DMS53 treated with DMSO at 0.1 percent for 48 hours (cell line): ENCODE measurements at regions not wholly inside any gene's neighbourhood (a gene's known extent, or its start where the extent isn't known, plus 50 kb on each side); places are given as distances from the start of the nearest gene placed in this dataset.

Experiments used
- DNase-seq: peaks from one replicate; lab custom pipeline; 2025; ENCODE audit not compliant: unreplicated experiment; lab: John Stamatoyannopoulos, UW

DNA sequence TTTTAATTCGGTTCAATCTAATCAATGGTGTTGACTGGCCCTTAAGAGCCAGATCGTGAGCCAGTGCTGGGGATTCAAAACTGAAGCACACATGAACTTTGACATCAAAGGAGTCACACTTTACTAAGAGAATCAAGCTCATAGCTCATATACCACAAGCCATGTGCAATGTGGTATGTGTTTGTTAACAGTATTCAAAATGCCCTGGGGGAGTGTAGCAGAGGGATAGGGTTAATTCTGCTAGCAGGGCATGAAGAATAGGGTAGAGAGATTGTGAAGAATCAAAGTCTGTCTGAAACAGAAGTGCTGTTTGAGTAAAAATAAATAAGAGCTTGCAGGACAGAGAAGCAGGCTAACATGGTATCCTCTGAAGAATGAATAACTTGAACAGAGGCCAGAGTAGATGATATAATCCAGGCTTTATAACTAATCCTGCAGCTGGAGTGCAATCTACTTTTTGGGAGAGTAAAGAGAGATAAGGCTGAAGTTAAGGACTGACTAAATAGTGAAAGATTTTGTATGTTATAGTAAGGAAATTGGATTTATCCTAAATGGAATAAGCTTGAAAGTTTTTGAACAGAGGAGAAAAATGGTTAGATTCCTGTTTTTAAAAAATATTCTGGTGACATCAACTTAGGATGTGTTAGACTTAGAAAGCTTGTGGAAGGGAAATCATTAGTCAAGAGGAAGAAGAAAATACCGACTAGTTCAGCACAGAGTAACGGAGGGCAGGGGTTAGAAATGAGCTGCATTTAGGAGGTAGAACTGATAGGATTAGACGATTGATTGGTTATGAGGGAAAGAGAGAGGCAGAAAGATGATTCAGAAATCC lies 292.0 kb downstream of the NFKBIZ start:
- DNase-seq = no peak

DNA sequence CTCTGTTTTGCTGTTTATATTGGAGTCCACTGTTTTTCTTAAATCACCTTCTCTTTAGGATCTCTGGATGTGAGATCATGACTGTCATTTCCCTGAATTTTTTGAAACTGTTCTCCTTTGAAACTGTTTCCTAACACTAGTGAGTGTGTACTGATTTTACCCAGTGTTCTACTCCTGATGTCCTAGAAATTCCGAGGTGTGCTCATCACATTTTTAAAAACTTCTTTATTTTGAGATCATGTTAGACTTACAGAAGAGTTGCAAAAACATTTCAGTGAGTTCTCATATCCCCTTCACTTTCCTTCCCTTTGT lies 292.6 kb downstream of the NFKBIZ start:
- no peak for DNase-seq

DNA sequence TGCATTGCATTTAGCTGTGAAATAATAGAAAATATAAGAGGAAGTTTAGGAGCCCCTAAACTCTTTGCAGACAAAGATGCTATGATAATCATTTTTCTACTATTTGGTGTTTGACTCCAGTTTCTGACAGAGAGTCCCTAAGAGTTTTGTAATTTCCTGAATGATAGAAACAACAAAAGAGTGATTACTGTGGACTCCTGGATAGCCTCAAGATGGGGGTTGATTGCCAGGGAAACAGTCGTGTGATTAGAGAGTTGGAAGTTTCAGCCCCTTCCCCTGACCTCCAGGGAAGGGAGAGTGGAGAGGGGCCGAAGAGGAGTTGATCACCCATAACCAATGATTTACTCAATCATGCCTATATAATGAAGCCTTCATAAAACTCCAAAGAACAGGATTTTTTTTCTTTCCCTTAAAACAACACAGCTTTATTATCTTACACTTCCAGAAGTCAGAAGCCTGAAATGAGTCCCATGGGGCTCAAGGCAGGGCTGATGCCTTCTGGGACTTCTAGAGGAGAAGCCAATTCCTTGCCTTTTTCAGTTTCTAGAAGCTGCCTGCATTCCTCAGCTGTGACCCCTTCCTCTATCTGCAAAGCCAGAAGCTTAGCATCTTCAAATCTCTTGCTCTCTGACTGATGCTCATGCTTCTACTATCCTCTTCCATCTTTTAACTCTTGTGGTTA lies 292.3 kb upstream of the ZPLD1 start:
- no peak for DNase-seq

DNA sequence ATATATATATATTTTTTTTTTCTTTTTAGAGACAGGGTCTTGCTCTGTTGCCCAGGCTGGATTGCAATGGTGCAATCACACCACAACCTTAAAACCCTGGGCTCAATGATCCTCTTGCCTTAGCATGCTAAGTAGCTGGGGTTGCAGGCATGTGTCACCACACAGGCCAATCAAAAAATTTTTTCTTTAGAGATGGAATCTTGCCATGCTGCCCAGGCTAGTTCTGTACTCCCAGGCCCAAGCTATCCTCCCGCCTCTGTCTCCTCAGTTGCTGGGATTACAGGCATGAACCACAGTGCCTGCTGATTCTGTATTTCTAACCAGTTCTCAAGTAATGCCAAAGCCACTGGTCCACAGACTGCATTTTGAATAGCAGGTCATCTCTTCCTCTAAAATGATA lies 291.3 kb upstream of the ZPLD1 start:
- DNase-seq = no peak

DNA sequence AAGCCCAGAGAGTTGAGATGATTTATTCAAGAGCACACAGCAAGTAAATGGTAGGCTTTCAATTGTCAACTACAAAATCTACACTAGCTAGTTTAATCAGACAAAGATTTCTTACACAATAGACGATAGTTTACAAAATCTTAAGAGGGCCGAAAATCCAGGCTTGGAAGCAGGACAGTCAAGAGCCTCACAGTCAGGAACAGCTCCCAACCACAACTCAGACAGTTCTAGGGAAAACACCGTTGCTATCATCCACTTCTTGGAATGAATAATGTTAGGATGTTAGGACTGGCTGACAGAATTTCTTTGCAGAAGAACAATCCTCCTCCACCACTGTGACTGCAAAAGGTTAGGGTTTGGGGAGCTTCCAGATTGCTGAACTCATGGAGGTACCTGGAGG lies 290.8 kb upstream of the ZPLD1 start:
- DNase-seq = no peak

DNA sequence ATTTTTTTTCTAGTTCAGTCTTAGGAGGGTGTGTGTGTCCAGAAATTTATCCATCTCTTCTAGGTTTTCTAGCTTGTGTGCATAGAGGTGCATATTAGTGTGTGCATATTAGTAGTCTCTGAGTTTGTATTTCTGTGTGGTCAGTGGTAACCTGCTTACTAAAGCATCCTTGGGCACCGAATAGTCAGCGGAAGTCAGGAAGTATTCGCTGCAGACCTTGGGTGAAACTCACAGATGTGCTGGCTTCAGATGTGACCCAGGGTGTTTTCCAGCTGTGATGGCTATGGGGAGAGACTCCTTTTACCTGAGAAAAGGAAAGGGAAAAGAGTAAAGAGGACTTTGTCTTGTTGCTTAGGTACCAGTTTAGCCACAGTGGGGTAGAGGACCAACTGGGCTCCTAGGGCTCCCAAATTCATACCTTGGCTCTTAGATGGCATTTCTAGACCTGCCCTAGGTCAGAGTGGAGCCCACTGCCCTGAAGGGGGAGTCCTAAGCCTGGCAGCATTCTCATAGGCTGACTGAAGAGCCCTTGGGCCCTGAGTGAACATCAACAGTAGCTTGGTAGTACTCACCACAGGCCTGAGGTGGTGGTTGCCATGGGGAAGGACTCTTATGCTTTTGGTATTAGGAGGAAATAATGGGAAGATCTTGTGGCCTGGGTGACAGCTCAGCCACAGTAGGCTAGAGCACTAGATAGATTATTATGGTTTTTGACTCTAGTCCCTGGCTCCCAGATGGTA lies 286.0 kb upstream of the ZPLD1 start:
- DNase-seq = no peak

DNA sequence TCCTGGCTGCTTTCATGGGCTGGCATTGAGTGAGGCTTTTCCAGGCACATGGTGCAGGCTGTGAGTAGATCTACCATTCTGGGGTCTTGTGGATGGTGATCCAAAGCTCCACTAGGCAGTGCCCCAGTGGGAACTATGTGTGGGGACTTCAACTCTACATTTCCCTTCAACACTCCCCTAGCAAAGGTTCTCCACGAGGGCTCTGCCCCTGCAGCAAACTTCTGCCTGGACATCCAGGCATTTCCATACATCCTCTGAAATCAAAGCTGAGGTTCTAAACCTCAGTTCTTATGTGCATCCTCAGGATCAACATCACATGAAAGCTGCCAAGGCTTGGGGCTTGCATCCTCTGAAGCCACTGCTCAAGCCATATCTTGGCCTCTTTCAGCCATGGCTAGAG lies 282.9 kb upstream of the ZPLD1 start:
- no peak for DNase-seq

DNA sequence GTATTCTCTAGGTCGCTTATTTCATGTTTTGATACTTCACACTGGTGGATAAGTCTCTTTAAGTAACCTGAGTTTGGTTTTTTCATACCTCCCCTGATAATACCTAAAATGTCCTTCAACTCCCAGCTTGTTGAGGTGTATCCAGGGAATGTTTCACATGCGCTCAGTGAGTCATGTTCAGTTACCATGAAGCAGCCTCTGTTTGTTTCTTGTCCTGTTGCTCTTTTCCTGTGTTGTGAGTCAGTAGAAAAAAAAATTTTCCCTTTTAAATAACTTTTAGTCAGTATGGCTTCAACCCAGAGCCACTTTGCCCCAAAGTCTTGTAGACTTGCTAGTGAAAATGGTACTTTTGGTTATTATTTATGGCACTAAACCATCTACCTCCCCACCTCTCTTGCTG lies 278.4 kb upstream of the ZPLD1 start:
- peak; percentile 37 for DNase-seq

DNA sequence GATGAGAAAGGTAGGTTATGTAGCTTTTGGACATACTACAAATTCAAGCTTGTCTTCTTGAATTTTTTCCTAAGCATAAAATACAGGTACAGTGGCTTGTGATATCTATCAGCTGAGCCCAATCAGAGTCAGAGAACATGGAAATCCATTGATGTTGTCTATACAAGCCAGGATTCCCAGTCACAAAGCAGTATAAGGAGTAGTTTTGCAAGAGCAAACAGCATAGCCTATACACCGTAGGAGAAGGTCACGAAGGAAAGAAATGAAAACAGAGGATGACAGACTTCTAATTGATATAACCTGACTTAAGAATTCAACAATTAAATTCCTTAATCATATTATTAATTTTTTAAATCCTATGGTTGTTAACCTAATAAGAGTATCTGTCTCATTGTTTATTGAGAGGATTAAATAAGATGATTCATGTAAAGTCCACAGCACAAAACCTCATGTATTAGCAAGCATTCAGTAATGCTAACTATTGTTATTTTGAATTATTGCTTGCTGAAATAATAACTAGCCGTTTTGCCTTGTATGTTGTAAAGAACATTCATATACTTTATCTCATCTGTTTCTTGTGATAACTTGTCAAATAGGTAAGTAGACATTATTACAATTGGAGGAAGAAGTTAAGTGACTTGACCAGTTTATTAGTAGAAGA lies 276.6 kb upstream of the ZPLD1 start:
- DNase-seq = no peak

DNA sequence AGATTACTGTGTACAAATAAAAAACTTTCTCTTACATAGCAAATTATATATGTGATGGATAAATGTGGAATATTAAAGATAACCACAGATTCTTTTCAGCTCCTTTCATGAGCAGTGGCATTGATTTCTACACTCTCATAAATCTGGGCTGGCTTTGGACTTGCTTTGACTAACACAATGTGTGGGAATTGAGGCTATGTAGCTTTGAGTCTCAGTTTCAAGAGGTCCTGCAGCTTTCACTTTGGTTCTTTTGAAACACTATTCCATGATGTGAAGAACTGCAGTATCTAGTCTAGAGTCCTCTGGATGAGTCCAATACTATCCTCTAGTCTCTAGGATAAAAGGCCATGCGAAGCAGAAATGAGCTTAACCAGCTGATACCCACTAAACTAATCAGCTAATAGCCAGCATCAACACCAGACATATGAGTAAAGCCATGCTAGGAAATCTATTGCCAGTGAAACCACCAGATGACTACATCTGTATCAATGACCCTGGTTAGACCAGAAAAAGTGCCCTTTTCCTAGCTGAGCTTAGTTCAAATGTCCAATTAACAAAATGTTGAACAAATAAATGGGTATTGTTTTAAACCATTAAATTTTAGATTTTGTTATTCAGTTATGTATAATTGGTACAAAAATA lies 274.9 kb upstream of the ZPLD1 start:
- DNase-seq = no peak

DNA sequence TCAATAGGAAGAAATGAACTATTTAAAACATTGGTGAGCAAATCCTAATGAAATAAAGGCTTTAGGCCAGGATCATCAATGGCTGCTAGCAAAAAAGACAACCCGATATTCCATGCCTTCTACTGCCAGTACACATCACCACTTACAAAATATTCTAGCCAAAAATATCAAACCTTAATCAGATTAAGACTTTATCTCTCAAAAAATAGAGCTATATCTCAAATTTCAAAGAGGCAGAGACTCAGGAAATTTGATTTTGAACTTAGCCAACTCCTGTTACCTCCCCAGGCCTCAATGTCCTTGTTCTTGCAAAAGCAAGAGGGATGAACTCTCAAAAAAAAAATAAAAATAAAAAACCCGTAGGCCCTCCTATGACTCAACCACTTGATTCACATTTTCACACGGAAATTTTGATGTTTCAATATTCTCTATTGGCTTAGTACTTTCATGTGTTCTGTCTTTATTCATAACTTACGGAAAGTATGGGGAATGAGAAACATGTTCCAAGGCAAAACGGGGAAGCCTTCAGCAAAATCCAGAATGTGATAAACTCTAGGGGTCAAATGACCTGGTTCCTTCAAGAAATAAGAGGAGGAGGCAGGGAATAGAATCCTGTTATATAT lies 273.3 kb upstream of the ZPLD1 start:
- DNase-seq = no peak

DNA sequence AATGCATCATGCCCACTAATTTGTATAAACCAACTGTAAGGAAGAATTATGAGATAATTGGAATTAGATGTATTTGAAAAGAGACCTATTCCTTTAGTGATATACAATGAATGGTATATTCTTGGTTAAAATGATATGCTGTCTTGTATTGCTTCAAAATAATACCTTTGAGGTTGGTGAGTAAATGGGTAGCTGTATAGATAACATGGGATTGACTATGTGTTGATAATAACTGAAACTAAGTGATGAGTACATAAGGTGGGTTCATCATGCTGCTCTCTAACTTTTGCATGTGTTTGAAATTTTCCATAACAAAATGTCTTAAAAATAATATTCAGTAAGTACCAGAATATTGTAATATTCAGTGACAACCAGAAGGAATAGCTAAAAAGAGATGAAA lies 272.6 kb upstream of the ZPLD1 start:
- no peak for DNase-seq

DNA sequence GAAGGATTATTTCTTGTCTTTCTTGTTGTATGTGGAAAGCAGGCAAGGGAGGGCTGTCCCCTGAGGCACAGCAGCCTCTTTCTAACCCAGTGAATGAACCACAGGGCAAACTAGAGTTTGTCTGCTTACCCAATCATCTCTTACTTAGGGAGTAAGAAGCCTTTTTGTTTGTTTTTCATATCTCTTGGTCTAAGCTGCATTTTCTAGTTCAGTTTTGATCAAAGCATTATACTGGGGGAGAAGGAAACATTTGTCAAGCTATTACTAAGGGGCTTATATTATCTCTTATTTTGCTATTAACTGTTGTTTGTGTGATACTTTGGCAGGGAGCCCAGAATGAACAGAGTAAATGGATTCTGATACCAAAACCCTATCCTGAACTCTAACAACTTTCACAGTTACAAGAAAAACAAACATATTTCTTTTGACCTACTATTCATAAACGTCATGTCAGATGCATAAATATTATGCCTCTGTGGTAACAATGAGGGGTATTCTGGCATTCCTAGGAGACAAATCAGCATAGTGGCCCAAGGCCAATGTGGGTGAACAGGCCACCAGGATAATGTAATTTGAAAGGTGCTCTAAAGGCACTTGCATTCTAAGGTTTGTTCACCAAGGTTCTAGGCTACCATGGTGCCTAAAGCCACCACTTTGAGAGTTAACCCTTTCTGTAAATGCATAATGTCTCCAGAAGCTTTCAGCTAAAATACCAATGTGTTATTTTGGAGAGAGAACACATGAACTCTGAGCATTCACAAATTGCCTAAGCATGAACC lies 271.6 kb upstream of the ZPLD1 start:
- DNase-seq = no peak

DNA sequence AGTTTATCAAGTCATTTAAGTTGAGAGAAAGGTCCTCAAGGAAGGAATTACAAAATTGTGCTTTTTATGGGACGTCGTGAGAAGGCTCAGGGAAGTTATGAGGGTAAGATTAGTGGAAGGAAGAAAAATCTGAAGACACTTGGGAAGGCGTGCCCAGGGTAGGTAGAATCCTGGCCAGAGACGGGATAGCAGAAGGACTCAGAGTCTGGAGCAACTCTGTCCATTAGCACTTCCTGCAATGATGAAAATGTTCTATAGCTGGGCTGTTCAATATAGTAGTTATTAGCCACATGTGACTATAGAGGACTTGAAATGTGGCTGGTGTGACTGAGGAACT lies 271.0 kb upstream of the ZPLD1 start:
- no peak for DNase-seq

DNA sequence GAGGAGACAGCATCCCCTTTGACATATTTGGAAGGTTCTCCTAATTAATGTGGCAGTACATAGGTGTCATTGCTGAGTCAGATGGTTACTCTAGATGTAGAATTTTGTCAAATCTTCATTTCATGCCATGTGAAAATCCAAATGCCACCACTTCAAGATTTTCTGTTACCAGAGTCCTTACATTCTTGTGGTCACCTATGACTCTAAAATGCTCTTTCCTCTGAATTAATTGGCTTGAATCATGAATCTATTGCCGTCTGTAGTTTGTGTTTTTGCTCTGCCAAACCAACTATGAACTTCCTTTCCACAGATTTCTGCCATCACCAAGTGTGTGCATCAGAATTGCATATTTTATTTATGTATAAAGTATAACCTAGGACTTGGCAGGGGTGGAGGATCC lies 269.4 kb upstream of the ZPLD1 start:
- no peak for DNase-seq

DNA sequence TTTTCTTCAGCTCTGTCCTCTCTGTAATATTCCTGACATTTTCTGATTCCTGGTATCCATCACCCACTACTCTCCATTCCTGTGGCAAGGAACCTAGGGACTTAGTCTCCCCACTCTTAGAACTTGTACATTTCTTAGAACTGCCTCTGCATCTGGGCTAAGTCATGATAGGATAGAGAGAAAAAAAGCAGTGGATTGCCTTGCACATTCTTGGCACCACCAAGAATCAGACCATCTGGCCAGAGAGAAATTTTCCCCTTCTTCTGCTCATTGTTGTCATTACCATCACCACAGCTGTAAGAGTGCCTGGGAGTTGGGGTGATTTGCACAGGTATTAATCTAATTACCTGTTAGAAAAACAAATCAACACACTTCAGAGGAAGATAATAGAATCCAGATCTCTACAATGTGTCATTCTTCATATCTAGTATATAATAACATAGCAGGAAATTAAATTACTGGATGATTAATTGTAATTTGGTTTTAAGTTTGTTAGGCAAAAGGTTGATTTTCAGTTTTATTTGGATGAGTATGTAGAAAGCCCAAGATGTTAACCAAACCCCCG lies 264.8 kb upstream of the ZPLD1 start:
- no peak for DNase-seq

DNA sequence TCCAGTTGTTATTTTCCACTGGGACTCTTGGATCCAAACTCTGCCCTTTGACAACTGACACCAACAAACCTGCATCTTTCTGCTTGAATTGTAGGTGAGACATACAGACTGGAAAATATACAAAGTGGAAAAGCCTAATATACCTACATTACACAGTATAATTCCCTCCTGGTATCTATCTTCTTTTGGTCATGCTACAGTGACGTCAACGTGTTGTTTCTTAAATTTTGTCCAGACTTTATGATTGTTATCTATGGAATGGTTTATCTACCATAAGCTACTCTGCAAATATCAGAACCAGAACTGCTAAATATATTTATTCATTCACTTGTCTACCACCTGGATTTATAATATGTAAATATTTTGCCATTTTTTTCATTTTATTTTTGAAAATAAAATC lies 264.3 kb upstream of the ZPLD1 start:
- DNase-seq = no peak

DNA sequence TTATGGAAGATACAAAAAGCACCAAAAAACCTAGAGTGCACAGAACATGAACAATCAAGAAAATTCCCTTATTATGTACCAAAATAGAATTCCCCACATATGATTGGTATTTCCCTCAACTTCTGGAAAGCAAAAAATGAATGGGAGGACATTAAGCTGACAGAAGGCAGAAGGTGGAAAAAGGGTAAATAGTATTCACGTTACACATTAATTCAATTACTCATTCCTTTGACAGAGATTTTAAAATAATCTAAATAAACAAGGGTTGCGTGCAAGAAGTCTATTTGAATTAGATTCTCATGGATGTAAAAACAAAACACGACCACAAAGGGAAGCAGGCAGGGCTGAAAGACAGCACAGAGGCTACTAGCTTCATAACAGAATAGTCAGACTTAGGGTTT lies 260.5 kb upstream of the ZPLD1 start:
- peak; percentile 58 for DNase-seq

DNA sequence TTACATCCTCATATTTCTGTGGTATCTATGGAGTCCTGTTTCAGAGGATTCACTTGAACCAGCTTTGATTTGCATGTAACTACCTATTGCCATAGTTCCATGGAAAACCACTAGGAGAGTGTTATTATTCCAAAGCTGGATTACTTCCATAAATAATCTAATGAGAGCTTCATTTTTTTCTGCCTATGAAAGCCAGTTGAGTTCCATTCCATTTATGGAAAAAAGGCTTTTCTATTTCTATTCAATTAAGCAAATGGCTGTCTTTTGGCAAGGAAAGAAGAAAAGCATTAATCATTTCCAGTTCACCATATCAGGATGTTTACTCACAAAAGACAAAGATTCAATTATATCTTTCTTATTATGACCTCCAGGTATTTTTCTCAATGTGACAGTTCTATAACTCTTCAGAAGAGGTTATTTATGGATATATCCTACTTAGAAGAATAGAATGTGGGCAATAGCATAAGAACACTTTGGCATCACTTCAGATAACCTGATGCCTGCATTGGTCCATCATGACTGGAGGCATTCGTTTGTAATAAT lies 259.9 kb upstream of the ZPLD1 start:
- peak; percentile 53 for DNase-seq
